K562 (cell line): ENCODE measurements at regions not wholly inside any gene's neighbourhood (a gene's known extent, or its start where the extent isn't known, plus 50 kb on each side); places are given as distances from the start of the nearest gene placed in this dataset.
"Not testable (repeated sequence)": the region's sequence is repeated elsewhere in the genome, so short reads cannot be mapped to it uniquely, and the experiment has no call there.

Experiments
- ATAC-seq: fragments of 200-7000 bp; cut with Tn5 transposase; 3 replicates; pipeline ENCODE4 v1.9.1; 2020; ENCODE audit warnings: moderate library complexity
- BruUV-seq: library from RNA; stranded (reverse); fragments of 400-500 nt; replicated peaks from 2 replicates; lab custom pipeline; 2021; lab: Mats Ljungman, UMichigan
- CTCF ChIA-PET: fragments of 300-600 bp; formaldehyde crosslinking; extraction: SDS; loops from one replicate; lab custom pipeline; 2021; ENCODE audit warnings: low intra/inter-chr PET ratio; lab: Yijun Ruan, JAX
- POLR2A ChIA-PET: fragments of 300-600, 350-650 bp; sonication (Branson Sonifier 250); formaldehyde crosslinking; extraction: SDS; loops from one replicate; lab custom pipeline; 2021; ENCODE audit warnings: antibody characterized with exemption, inconsistent platforms; lab: Yijun Ruan, JAX
- DNase-seq, 4 experiments: peaks; one replicate each; pipeline versions ENCODE4 v3.0.0 to v3.0.0-alpha.2; 2011 to 2018; ENCODE audit warnings: low spot score in 3 of 4, mixed read lengths in 3 of 4; ENCODE audit errors: extremely low read depth in 1 of 4
- FAIRE-seq: peaks from 2 replicates; lab custom pipeline; 2011; peaks lifted over from hg19 to GRCh38; lab: Jason Lieb, UNC
- H2AFZ ChIP-seq: 2 replicates; pipeline ENCODE4 v1.6.0; 2011; ENCODE audit warnings: low read depth, low read length, control low read depth, inconsistent platforms
- H3K27ac ChIP-seq: fragments of 200-600 bp; 3 replicates; pipeline ENCODE4 v1.8.0; 2011; ENCODE audit warnings: low read depth, mild to moderate bottlenecking, control low read depth, inconsistent platforms, low read length, moderate library complexity, mixed read lengths; ENCODE audit errors: extremely low read depth
- H3K27me3 ChIP-seq, 2 experiments: fragments of 300-600 bp in 1 of 2; 2 replicates in 1 of 2; 3 replicates in 1 of 2; pipeline versions ENCODE4 v1.6.0 to v1.8.0; 2011; ENCODE audit warnings: inconsistent platforms in 2 of 2, low read length in 2 of 2, mild to moderate bottlenecking in 1 of 2, mixed read lengths in 1 of 2, moderate library complexity in 1 of 2; ENCODE audit not compliant: control insufficient read depth in 2 of 2, insufficient read depth in 2 of 2
- H3K36me3 ChIP-seq: fragments of 300-600 bp; 3 replicates; pipeline ENCODE4 v1.8.0; 2011; ENCODE audit warnings: mild to moderate bottlenecking, low read length, inconsistent platforms; ENCODE audit not compliant: control insufficient read depth, insufficient read depth
- H3K4me1 ChIP-seq, 2 experiments: fragments of 200-600 bp in 1 of 2; replicated peaks in 1 of 2; 2 replicates in 1 of 2; 3 replicates in 1 of 2; pipeline versions ENCODE4 v1.5.1 to v1.8.0; 2011; ENCODE audit warnings: inconsistent platforms in 2 of 2, low read length in 2 of 2, mild to moderate bottlenecking in 1 of 2, mixed read lengths in 1 of 2, moderate library complexity in 1 of 2; ENCODE audit not compliant: control insufficient read depth in 2 of 2, insufficient read depth in 2 of 2
- H3K4me2 ChIP-seq: 2 replicates; pipeline ENCODE4 v1.6.1; 2011; ENCODE audit warnings: low read length, control low read depth, inconsistent platforms, mixed read lengths; ENCODE audit not compliant: insufficient read depth
- H3K4me3 ChIP-seq: fragments of 200-600 bp; sonication (generic), shearing (Covaris generic); 2 replicates; pipeline ENCODE4 v1.5.1; 2016; ENCODE audit warnings: control low read depth, inconsistent platforms
- H3K79me2 ChIP-seq: fragments of 200-600 bp; 3 replicates; pipeline ENCODE4 v1.8.0; 2011; ENCODE audit warnings: low read length, inconsistent platforms; ENCODE audit not compliant: control insufficient read depth, insufficient read depth
- H3K9ac ChIP-seq, 2 experiments: 2 replicates each; pipeline versions ENCODE4 v1.6.0 to v1.6.1; 2011; ENCODE audit warnings: low read depth in 2 of 2, low read length in 2 of 2, control low read depth in 1 of 2, inconsistent platforms in 1 of 2, mild to moderate bottlenecking in 1 of 2, mixed read lengths in 1 of 2; ENCODE audit not compliant: insufficient read depth in 1 of 2
- H3K9me1 ChIP-seq: one replicate; pipeline ENCODE4 v1.6.0; 2011; ENCODE audit warnings: inconsistent platforms, mild to moderate bottlenecking, low read length, moderate library complexity; ENCODE audit not compliant: control insufficient read depth, insufficient read depth
- H3K9me3 ChIP-seq: replicated peaks from 2 replicates; pipeline ENCODE4 v1.5.1; 2011; ENCODE audit warnings: low read depth, low read length, inconsistent platforms; ENCODE audit not compliant: control insufficient read depth, insufficient read depth
- H4K20me1 ChIP-seq: replicated peaks from 2 replicates; pipeline ENCODE4 v1.6.1; 2011; ENCODE audit warnings: low read length, inconsistent platforms, mixed read lengths; ENCODE audit not compliant: control insufficient read depth, insufficient read depth
- whole genome bisulfite sequencing: fragments of 100-300 bp; shearing (Covaris generic); methylation state at CpG from one replicate; pipeline ENCODE4 v1.1.6; 2016; ENCODE audit warnings: low coverage, mixed read lengths; ENCODE audit not compliant: insufficient coverage; ENCODE audit errors: missing lambda C conversion rate; 5-methylcytosine and 5-hydroxymethylcytosine counted together
- in situ Hi-C: fragments of 300-500 bp; cut with MboI; formaldehyde crosslinking; loops from 4 replicates; pipeline ENCODE4 v1.15.0; 2018; ENCODE audit warnings: inconsistent platforms, mixed read lengths
- intact Hi-C: fragments of 100-400 bp; cut with micrococcal nuclease; formaldehyde crosslinking; loops from 2 replicates; pipeline ENCODE4 v1.14.2; 2022

DNA sequence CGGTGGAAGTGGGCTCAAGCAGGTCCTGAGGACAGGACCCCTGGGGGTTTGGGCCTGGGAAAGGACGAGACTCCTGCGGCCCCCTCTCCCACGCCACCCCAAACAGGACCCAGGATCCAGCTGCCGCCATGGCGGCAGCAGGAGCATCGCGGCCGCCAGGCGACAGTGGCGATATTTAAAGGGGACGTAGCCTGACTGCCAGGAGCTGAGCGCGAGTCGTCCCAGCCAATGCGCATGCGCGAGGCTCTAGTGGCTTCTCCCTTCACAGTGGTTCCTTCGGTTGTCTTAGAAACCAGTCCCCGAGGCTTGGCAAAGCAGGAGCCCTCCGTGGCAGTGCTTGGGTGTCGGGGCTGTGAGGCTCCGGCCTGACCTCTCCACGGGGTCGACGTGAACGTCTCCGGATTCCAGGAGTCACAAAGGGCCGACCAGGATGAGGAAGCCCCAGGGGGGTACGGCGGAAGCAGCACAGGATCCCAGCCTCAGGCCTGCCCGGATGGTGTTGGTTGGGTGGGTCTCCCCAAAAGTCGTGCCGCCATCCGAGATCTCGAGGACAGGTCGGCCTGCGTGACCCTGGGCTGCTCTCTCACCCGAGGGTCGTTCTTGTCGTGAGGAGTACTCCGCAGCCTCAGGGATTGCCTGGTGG, 668.0 kb downstream of the SPATA31A7 start:
- H3K36me3 ChIP-seq, H3K79me2 ChIP-seq, H3K9me1 ChIP-seq, H3K9me3 ChIP-seq, H3K4me1 ChIP-seq, CTCF ChIA-PET, BruUV-seq, H4K20me1 ChIP-seq, H3K27me3 ChIP-seq, FAIRE-seq, H2AFZ ChIP-seq, H3K9ac ChIP-seq, H3K4me2 ChIP-seq, DNase-seq, H3K4me3 ChIP-seq, intact Hi-C loops, H3K27ac ChIP-seq, POLR2A ChIA-PET: not testable (repeated sequence)
- ATAC-seq: peak; percentile 85
- no CpG with 5 or more reads among the region's 42 CpGs for WGBS
- in situ Hi-C loops: loop anchor here (25.0 kb wide), 1 partner anchor 196 kb away; no protein-coding TSS in a partner anchor

DNA sequence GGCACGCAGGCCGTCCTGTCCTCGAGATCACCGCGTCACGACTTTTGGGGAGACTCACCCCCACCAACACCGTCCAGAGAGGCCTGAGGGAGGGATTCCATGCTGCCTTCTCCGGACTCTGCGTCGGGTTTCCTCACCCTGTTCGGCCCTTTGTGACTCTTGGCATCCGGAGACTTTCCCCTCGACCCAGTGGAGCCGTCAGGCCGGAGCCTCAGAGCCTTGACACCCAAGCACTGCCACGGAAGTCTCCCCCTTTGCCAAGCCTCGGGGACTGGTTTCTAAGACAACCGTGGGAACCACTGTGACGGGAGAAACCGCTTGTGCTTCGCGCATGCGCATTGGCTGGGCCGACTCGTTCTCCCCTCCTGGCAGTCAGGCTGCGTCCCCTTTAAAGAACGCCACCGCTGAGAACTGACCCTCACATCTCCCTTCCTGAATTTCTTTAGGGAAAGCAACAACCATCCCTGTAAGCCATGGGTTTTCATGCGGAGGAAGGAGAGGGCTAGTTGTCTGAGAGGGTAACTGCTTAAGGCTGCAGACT, 672.7 kb downstream of the SPATA31A7 start:
- H3K4me2 ChIP-seq, H2AFZ ChIP-seq, H3K9me1 ChIP-seq, H3K27me3 ChIP-seq, H3K36me3 ChIP-seq, POLR2A ChIA-PET, H3K9ac ChIP-seq, H3K4me1 ChIP-seq, H3K79me2 ChIP-seq, CTCF ChIA-PET, ATAC-seq, FAIRE-seq, H3K27ac ChIP-seq, intact Hi-C loops, H4K20me1 ChIP-seq, H3K9me3 ChIP-seq, BruUV-seq, H3K4me3 ChIP-seq, DNase-seq: not testable (repeated sequence)
- in situ Hi-C loops: loop anchor here (25.0 kb wide), 1 partner anchor 200 kb away; no protein-coding TSS in a partner anchor
- WGBS: no CpG with 5 or more reads among the region's 29 CpGs

DNA sequence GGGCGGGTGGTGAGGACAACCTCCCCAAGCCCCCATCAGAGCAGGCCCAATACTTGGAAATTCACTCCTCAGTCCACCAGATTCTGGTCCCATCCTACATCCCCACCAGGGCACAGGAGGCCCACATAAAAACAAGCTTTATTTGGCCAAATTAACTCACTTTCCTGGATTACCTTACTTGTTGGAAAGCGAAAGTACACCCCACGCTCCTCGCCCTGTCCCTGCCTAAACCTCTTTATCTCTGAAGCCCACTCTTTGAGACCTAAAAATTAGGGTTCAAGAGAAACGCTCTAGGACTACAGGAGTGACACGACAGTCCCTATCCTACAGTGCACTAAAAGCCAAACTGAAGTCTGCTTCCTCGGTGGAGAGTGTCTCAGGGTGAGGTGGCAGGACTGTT, 674.6 kb downstream of the SPATA31A7 start:
- H3K4me3 ChIP-seq, FAIRE-seq: not testable (repeated sequence)

DNA sequence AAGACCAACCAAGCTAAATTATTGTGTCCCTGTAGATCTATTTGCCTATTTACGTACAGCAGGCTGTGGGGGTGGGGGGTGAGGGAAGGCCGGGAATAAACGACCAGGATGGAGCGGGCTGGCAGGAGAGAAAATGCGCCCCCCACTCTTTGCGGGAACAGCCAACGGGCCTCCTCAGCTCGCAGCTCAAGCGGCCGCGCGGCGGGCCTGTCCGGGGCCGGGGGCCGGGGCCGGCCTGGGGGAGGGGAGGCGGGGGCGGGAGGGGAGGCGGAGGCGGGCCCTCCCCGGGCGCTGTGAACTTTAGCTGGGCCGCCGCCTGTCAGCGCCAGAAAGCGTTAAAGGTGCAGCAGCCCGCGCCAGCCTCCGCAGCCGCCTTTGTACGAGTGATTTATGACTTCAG, 679.1 kb downstream of the SPATA31A7 start:
- H4K20me1 ChIP-seq, FAIRE-seq, intact Hi-C loops, H3K27me3 ChIP-seq, H3K79me2 ChIP-seq, H2AFZ ChIP-seq, H3K4me1 ChIP-seq, H3K9me3 ChIP-seq, DNase-seq, CTCF ChIA-PET, BruUV-seq, H3K9ac ChIP-seq, H3K36me3 ChIP-seq, H3K4me3 ChIP-seq, H3K9me1 ChIP-seq, POLR2A ChIA-PET, H3K27ac ChIP-seq, H3K4me2 ChIP-seq: not testable (repeated sequence)
- in situ Hi-C loops: loop anchor here (25.0 kb wide), 1 partner anchor 207 kb away; no protein-coding TSS in a partner anchor
- no CpG with 5 or more reads among the region's 32 CpGs for WGBS
- ATAC-seq: peak; percentile 89

More for the DNA sequence above, 674.6 kb downstream of the SPATA31A7 start:
- H4K20me1 ChIP-seq, H2AFZ ChIP-seq, ATAC-seq, H3K36me3 ChIP-seq, DNase-seq, H3K4me1 ChIP-seq, H3K27ac ChIP-seq, H3K9me3 ChIP-seq, CTCF ChIA-PET, H3K9ac ChIP-seq, intact Hi-C loops, H3K9me1 ChIP-seq, H3K4me2 ChIP-seq, H3K79me2 ChIP-seq, H3K27me3 ChIP-seq, POLR2A ChIA-PET: not testable (repeated sequence)
- in situ Hi-C loops: loop anchor here (25.0 kb wide), 1 partner anchor 202 kb away; no protein-coding TSS in a partner anchor
- WGBS: 82% methylated on average over 3 of the region's 7 CpGs
- TSS peak; percentile 63 for BruUV-seq
